SK-N-SH treated with all-trans-retinoic acid at 6 μM for 48 hours (cell line): ENCODE measurements at regions not wholly inside any gene's neighbourhood (a gene's known extent, or its start where the extent isn't known, plus 50 kb on each side); places are given as distances from the start of the nearest gene placed in this dataset.

Experiments used
- ARNTL ChIP-seq: fragments of 450-650 bp; formaldehyde crosslinking; IDR thresholded peaks from 2 replicates; pipeline ENCODE4 v1.5.0; 2020; ENCODE audit warnings: low read depth, mild to moderate bottlenecking, moderate library complexity, borderline replicate concordance
- PATZ1 ChIP-seq: fragments of 250-450 bp; sonication (Bioruptor Pico); IDR thresholded peaks from 2 replicates; pipeline ENCODE4 v1.8.0; 2020; ENCODE audit warnings: mild to moderate bottlenecking, moderate library complexity, borderline replicate concordance
- POU6F1 ChIP-seq: fragments of 250-450 bp; sonication (Bioruptor Pico); IDR thresholded peaks from 2 replicates; pipeline ENCODE4 v1.8.0; 2021; ENCODE audit warnings: low read depth, mild to moderate bottlenecking, moderate library complexity, borderline replicate concordance
- RARB ChIP-seq: fragments of 250-450 bp; sonication (Bioruptor Pico); IDR thresholded peaks from 2 replicates; pipeline ENCODE4 v1.8.0; 2021; ENCODE audit warnings: mild to moderate bottlenecking, moderate library complexity
- ZC3H10 ChIP-seq: fragments of 250-450 bp; sonication (Bioruptor Pico); IDR thresholded peaks from 2 replicates; pipeline ENCODE4 v1.5.1; 2021; ENCODE audit warnings: mild to moderate bottlenecking, moderate library complexity
- ZFP3 ChIP-seq: fragments of 250-450 bp; sonication (Bioruptor Pico); IDR thresholded peaks from 2 replicates; pipeline ENCODE4 v1.5.0; 2020; ENCODE audit warnings: mild to moderate bottlenecking, moderate library complexity
- ZFP30 ChIP-seq: fragments of 450-650 bp; formaldehyde crosslinking; IDR thresholded peaks from 2 replicates; pipeline ENCODE4 v1.5.0; 2022; ENCODE audit warnings: mild to moderate bottlenecking, moderate library complexity
- ZNF8 ChIP-seq: fragments of 450-650 bp; formaldehyde crosslinking; IDR thresholded peaks from 2 replicates; pipeline ENCODE4 v1.5.0; 2020; ENCODE audit warnings: mild to moderate bottlenecking, moderate library complexity

DNA sequence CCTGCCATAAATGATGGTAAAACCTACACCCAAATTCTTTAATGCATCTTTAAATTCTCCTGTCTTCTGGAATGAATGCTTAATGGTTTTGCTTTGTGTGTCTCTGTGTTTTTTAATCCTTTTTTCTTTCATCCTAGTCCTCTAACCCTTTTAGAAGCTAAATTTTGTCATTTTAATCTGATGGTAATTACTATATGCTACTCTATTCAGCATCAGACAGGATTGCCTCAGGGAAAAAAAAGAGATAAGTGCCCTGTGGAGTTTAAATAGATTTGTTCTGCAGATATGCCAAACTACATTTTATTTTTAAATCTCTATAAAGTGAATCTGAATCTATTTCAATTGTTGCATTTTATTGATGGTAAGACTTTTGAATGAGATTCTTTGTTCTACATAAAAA lies 966.8 kb downstream of the NSUN3 start:
- no peak for TF ChIP-seq ARNTL (CRISPR knock-in tag)
- no peak for TF ChIP-seq ZNF8 (CRISPR knock-in tag)
- no peak for TF ChIP-seq PATZ1 (CRISPR knock-in tag)
- TF ChIP-seq ZC3H10 (CRISPR knock-in tag), result no peak
- no peak for TF ChIP-seq ZFP30 (CRISPR knock-in tag)
- no peak for TF ChIP-seq RARB (CRISPR knock-in tag)
- no peak for TF ChIP-seq POU6F1
- no peak for TF ChIP-seq ZFP3 (CRISPR knock-in tag)
